ENCODE measurements at regions not wholly inside any gene's neighbourhood (a gene's known extent, or its start where the extent isn't known, plus 50 kb on each side); places are given as distances from the start of the nearest gene placed in this dataset.

- FAIRE-seq: no peak
Observed at GRCh38 chrX:45722471-45722870, 521.8 kb upstream of the DIPK2B start.

DNA sequence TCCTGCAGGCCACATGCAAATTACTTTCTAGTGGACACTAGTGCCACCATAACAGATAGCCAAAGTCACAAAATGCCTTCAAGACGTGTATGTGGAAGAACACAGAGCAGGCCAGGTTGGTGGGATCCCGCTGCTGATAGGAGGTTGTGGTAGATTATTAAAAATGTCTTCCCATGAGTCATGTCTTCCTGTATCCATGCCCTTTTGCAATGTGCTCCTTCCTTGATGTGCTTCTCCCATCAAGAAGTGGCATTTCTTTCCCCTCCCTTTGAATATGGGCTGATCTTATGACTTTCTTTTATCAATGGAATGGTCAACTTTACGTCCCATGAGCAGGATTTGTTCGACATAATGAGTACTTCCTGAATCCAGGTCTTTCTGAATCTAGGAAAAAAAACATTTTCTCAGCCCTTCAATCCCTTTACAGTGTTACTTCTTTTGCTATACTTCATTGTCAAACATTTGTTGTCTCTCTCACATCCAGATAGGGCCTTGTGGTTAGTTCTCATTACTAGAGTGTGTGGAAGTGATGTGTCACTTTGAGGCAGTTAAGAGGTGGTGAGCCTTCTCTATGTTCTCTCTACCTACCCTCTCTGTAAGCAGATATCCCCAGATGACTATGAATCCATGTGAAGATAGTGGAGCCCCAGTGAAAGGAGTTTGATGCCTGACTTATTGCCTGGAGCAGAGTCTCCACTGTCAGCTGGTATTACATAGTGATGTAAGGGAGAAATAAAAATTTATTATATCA is 519.2 kb upstream of the DIPK2B start:
- FAIRE-seq: no peak

DNA sequence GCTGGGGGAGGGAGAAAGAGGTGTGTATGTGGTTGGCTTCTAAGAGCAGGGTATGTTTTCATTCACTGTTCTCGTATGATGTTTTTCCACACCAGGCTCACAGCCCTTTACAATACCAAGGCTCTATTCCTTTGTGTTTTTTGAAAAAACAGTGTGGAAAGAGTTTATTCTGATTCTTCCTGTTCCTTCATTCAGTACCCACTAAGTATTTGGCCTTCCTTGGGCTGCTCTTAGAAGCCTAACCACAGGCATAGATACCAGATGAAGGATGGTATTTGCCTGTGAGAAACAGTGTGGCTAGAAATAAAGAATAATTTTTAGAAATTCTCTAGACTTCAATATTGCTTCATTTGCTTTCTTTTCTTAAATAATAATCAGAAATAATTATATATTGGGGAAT is 518.0 kb upstream of the DIPK2B start:
- no peak for FAIRE-seq

GRCh38 chrX:45716750-45717149 is 516.1 kb upstream of the DIPK2B start:
- FAIRE-seq: no peak

GRCh38 chrX:45715748-45716147 is 515.1 kb upstream of the DIPK2B start:
- FAIRE-seq: no peak

GRCh38 chrX:45714866-45715265 is 514.2 kb upstream of the DIPK2B start:
- FAIRE-seq: no peak

- no peak for FAIRE-seq
Observed at GRCh38 chrX:45712067-45712466, 511.4 kb upstream of the DIPK2B start.

GRCh38 chrX:45711231-45711630 is 510.6 kb upstream of the DIPK2B start:
- FAIRE-seq: no peak

DNA sequence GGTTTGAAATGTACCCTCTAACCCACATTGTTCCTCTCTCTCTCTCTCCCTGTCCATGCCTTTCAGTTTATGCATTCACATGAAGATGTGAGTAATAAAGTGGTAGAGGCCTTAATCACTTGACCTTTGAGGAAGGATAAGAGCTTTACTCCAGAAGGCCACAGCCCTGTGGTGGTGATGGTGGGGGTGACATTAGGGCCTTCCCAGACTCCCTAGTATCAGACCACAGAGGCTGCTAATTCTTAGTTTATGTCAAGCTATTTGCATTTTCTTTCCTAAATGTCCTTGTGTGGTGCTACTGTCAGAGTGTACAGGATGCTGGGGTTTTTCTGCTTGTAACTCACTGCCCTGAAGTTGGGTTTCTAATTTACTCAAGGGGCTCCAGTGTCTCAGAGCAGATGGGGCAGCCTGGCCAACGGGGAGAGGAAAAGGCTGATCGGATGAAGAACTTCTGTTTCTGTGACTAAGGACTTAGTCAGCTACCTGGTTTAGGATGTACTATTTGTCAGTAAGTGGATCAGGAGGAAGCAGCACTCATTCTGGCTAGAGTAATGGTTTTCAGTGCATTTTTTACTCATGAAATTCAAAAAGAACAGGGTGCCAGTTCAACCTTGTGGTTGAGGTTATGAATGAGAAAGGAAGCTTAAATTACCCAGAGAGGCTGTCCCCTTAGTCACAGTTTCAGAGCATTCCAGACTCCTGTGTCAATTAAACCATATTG is 509.6 kb upstream of the DIPK2B start:
- no peak for FAIRE-seq

DNA sequence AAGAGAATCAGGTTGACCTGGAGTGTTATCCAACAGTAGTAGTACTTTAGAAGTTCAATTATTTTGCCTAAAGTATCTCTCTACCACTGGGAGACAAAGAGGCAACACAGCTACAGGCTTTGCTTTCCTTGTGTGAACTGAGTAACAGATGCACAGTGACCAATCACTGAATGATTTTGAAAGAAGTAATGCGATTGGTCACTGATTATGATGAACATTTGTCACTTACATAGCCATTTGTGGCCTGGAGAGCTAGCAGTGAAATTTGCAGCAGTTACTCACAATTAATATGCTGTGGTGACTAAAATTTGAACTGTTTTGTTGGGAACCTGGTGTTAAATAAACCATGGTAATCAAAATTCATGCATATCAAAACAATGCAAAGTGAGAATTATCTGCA is 508.7 kb upstream of the DIPK2B start:
- FAIRE-seq: no peak

DNA sequence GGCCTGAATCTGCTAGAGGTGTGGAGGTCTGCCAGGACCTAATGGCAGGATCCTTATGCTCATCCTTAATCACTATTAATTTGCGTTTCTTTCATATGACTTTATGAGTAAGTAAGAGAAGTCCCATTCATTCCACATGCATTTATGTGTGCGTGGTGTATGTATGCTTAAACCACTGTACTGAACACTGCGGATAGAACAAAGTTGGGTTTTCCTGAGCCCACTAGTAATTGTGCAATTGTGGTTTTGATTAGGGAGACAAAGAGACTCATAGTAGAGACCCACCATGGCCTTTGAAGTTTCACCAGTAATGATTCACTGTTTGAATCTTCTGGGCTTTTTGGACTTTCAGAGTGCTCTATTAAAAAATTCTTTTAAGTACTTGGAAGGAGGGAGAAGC is 498.5 kb upstream of the DIPK2B start:
- FAIRE-seq: no peak

GRCh38 chrX:45697591-45697990 is 496.9 kb upstream of the DIPK2B start:
- FAIRE-seq: no peak

DNA sequence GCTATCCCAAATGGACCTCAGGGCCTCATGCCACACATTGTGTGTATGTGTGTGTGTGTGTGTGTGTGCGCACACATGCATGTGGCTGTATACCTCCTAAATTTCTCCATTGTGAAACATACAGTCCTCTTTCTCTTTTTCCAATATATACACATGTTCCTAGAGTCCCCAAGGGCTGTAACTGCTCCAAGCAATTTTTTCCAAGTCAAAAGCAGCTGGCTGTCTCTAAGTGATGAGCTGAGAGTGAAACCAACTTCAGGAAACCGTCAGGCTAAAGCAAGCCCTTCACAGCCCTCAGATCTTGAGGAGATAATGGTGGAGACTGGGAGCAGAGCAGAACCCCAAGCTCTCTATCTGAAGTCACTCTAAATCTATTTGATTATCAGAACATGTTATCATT is 496.1 kb upstream of the DIPK2B start:
- no peak for FAIRE-seq

DNA sequence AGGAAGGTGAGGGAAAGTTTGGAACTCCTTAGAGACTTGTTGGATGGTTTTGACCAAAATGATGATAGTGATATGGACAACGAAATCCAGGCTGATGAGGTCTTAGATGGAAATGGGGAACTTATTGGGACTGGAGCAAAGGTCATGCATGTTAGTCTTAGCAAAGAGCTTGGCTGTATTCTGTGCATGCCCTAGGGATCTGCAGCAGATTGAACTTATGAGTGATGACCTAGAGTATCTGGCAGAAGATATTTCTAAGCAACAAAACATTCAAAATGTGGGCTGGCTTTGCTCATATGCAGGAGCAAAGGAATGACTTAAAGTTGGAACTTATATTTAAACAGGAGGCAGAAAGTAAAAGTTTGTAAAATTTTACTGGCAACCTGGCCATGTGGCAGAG is 489.3 kb upstream of the DIPK2B start:
- no peak for FAIRE-seq

GRCh38 chrX:45683914-45684313 is 483.2 kb upstream of the DIPK2B start:
- FAIRE-seq: no peak

DNA sequence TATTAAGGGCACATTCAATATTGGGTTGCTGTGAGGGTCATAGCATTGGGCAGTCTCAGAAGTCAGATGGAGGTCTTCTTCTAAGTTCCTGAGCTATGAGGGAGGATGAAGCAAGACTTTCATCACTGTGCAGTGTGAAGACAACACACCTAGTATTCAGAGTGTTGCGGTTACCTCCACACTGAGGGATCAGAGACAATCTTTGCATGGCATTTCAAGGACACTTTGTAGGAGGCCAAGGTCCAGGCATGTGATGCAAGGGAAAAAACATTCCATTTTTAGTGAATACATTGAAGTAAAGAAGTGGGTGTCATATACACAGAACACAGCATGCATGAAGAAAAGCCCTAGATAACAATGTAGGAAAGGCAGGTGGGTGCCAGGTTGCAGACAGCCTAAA is 481.2 kb upstream of the DIPK2B start:
- FAIRE-seq: no peak

- FAIRE-seq: no peak
Observed at GRCh38 chrX:45669715-45670340, 469.2 kb upstream of the DIPK2B start.

DNA sequence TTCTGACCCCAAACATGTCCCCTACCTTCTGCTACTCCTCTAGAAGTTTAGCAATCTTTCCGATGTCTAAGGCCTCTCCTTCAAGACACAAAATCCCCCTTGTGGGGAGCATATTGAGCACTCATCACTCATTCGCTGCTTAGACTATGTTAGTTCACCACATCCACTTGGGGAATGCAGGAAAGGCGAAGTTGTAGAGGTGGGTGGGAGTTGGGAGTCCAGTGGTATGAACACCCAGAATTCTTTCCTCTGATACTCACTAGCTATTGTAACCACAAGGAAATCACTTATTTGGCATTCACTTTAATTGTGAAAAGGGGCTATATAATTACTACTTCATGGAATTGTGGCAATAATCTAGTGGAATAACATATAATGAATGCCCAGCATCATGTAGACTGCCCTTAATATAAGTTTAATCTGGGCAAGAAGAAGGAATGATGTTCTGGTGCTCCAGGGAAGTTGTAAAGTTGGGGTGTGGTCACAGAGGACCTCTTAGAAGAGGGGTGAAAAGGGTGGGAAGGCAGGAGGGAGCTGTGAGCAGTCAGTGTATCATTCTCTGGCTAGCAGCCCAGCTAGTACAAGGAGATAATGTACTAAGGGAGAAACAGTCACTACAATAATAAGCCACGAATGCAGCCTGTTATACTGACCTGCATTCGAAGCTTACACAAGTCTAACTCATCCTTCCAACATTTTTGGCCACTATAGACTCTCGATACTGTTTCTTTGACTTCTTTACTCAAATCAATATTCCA is 468.2 kb upstream of the DIPK2B start:
- no peak for FAIRE-seq

DNA sequence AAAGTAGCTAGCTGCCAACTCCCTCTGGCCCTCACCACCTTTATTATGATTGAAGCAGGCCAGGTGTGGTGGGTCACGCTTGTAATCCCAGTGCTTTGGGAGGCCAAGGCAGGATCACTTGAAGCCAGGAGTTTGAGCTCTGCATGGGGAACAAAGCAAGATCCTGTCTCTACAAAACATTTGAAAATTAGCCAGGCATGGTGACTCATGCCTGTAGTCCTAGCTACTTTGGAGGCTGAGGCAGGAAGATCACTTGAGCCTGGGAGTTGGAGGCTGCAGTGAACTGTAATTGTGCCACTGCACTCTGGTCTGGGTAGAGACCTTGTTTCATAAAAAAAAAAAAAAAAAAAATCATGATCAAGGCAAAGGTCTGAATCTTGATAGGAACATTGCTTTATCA is 467.0 kb upstream of the DIPK2B start:
- no peak for FAIRE-seq

DNA sequence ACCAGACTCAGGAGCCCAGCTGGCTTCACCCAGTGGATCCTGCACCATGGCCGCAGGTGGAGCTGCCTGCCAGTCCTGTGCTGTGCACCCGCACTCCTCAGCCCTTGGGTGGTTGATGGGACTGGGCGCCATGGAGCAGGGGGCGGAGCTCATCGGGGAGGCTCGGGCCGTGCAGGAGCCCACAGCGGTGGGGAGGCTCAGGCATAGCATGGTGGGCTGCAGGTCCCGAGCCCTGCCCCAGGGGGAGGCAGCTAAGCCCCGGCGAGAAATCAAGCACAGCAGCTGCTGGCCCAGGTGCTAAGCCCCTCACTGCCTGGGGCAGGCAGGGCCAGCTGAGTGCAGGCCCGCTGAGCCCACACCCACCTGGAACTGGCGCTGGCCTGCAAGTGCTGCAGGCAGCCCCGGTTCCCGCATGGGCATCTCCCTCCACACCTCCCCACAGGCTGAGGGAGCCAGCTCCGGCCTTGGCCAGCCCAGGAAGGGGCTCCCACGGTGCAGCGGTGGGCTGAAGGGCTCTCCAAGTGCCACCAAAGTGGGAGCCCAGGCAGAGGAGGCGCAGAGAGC is 464.1 kb upstream of the DIPK2B start:
- no peak for FAIRE-seq

DNA sequence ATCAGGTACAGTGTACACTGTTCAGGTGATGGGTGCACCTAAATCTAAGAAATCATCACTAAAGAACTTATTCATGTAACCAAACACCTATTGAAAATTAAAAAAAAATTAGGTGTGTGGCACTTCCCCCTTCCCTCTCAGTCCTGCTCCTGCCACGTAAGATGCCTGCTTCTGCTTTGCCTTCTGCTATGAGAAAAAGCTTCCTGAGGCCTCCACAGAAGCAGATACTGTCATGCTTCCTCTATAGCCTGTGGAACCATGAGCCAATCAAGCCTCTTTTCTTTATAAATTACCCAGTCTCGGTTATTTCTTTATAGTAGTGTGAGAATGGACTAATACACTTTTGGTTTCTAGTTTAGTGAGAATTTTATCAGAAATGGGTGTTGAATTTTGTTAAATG is 459.8 kb upstream of the DIPK2B start:
- FAIRE-seq: no peak

DNA sequence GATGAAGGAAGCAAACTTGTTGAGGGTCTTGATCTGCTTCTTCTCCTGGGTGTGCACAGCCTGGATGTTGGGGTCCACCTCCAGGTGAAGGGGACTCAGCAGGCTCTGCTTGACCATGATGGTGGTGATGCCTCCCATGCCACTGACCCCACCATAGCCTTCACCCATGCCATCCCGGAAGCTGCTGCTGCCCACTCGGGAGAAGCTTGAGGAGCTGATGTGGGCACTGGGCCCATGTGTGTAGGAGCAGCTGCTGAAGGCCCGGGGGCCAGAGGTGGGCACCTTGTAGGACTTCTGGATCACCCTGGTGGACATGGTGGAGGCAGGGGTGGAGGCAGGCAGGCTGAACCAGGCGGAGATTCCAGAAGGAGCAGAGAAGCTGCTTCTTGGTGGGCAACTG is 432.7 kb upstream of the DIPK2B start:
- FAIRE-seq: no peak

DNA sequence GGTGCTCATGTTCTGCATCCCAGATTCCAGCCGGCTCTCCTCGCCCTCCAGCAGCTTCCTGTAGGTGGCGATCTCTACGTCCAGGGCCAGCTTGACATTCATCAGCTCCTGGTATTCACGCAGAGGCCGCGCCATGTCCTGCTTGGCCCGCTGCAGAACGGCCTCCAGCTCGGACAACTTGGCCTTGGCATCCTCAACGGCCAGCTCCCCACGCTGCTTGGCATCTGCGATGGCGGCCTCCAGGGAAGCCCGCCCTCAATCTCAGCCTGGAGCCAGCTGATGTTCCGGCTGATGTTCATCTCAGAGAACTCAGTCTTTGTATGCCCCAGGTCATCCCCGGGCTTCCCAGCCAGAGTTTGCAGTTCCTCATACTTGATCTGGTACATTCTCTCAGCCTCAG is 431.8 kb upstream of the DIPK2B start:
- no peak for FAIRE-seq
